HG03025 (cell line): ENCODE measurements at regions not wholly inside any gene's neighbourhood (a gene's known extent, or its start where the extent isn't known, plus 50 kb on each side); places are given as distances from the start of the nearest gene placed in this dataset.

Experiments
- ATAC-seq: cut with Tn5 transposase; IDR thresholded peaks from one replicate; pipeline ENCODE4 v1.9.1; 2021; ENCODE audit warnings: mild to moderate bottlenecking, moderate library complexity; ENCODE audit not compliant: unreplicated experiment, low FRiP score

DNA sequence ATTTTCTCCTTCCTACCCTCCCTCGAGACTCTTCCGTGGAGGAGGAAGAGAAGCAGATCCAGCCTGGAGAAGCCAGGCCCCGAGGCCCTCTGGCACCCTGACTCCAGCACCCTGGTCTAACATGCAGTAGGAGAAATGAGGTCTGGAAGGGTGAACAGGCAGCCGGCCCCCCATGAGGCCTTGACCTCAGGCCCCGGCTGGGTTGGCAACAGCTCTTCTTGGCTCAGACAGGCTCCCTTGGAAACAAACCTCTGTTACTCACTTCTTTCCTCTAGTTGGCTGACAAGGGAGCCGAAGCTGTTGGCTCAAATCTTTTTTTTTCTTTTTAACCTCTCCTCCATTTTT lies 73.4 kb downstream of the CPN2 start:
- no peak for ATAC-seq

DNA sequence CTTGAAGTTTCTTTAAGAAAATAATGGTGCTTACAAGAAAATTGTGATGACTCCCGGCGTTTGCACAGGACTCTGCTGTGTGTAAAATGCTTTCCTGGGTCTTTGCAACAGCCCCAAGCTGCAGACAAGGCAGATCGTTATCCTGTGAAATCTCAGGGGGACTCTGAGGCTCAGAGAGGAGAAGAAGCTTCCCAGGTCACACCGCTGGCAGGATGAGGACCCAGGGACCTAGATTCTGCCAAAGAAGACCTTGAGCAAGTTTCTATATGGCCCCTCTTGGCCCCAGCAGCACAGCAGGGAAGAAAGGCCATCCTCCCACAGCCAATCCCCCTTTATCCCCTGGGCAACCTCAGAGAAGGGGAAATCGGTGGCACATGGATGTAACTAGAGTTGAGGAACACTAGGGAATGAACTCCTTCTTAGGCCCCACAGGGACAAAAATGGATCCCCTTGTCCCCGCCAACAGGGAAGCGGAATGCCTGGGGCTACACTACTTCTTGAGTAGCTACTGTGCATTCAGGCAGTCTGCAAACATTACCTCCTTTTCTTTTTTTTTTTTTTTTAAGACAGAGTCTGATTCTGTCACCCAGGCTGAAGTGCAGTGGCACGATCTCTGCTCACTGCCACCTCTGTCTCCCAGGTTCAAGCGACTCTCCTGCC lies 72.8 kb downstream of the CPN2 start:
- no peak for ATAC-seq

DNA sequence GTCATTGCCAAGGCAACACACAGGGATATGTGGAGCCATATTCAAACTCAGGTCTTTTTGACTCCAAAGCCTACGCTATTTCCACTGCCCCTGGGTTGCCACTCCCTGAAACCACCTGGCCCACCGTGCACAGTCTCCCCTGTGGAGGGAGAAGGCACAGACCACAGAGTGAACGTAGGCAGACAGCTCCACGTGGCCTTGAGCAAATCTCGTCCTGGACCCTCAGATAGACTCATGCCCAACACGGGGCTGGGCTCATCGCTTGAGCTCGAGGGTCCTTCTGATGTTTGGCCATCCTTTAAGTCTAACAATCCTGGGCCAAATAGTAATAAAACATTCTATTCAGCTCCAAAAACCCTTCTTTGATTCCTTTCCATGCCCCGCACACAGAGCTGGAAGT lies 72.0 kb downstream of the CPN2 start:
- no peak for ATAC-seq

- ATAC-seq = no peak
Observed at GRCh38 chr3:194279701-194280360, 71.3 kb downstream of the CPN2 start.

GRCh38 chr3:194280777-194281176 lies 70.4 kb downstream of the CPN2 start:
- ATAC-seq = no peak

DNA sequence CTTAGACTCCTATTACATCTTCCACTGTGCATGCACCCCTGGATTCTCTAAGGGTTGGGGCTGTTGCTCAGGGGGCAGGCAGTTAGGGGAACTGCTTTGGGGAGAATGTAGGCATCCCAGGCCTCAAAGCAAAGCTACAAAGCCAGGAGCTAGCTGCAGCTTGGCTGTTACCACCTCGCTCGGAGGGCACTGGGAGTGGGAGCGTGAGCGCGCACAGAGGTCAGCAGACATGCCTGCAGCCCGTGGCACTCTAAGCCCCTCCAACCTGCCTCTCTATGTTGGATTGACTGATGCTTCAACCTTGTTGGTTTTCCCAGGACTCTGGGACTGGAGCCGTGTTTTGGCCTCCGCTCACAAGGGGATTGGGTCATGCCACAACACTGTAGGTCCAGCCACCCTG lies 69.8 kb downstream of the CPN2 start:
- no peak for ATAC-seq

GRCh38 chr3:194281766-194282165 lies 69.4 kb downstream of the CPN2 start:
- no peak for ATAC-seq

DNA sequence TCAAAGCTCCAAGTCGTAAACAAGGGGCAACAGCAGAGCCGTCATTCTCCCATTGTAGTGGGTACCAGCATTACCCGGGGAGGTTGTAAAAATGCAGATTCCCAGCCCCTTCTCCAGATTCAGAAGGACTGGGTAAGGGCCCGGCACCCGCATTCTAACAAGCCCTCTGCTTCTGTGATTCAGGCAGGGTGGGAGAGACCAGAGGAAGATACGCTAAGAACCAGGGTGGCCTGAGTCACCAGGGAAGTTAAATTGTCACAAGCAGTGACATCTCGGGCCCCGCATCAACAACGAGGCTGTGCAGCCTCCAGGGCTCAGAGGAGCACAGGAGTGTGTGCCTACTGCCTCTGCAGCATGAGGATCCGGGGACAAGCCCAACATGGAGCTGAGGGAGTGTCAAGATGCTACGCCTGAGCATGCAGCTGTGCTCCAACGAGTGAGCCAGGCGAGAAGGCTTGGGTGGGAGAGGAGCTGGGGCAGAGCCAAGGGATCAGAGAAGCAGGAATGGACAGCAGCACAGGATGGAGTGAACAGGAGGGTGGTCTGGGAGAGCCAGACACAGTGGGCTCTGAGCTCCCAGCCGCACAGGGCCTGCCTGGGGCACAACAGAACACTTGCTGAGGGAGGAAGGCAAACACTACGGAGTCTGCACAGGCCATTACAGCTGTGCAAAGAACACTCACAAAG lies 68.5 kb downstream of the CPN2 start:
- no peak for ATAC-seq

DNA sequence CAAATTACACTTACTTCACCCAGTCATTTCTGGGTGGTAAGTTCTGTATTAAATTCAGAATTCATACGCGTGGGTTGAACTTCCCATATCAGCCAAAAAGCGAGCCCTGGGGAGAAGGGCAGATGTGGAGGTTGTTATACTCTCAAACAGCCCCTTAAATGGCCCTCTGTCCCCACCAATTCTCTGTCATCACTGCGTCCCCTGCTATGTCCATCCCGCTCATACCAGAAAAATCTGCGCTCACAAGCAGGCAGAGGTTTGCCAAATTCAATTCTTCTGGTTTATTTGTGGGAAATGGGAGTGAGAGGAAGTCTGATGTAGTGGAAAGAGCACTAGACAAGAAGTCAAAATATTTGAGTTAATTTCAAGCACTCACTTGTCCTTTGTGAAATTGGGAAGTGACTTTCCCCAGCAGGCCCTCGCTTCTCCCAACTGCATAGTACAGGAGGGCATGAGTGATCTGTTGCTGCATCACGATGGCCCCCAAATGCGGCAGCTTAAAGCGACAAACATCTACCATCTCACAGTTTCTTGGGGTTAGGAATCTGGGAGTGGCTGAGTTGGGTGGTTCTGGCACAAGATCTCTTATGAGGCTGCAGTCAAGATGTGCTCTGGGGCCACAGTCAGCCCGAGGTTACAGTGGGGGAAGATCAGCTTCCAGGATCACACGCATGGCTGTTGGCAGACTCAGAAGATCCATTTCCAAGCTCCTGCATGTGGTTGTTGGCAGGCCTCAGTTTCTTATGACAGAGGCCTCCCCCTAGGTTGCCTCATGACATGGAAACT lies 67.7 kb downstream of the CPN2 start:
- no peak for ATAC-seq

DNA sequence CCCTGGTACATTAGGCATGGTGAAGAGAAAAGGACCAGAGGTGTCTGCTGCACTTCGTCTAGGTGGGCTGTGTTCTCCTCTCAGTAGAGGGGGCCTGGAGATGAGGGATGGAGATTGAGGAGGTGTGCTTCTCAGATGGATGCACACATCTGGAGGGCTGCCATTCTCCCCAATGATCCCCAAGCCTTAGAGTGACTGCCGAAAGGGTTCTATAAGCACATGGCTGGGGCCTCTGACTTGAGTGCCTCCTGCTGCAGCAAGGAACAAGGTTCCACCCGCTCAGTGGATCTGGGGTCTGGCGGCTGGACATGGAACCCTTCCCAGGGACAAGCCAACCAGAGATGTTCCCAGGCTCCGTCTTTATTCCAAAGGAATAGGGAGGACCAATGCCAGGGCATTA lies 66.8 kb downstream of the CPN2 start:
- ATAC-seq = no peak

DNA sequence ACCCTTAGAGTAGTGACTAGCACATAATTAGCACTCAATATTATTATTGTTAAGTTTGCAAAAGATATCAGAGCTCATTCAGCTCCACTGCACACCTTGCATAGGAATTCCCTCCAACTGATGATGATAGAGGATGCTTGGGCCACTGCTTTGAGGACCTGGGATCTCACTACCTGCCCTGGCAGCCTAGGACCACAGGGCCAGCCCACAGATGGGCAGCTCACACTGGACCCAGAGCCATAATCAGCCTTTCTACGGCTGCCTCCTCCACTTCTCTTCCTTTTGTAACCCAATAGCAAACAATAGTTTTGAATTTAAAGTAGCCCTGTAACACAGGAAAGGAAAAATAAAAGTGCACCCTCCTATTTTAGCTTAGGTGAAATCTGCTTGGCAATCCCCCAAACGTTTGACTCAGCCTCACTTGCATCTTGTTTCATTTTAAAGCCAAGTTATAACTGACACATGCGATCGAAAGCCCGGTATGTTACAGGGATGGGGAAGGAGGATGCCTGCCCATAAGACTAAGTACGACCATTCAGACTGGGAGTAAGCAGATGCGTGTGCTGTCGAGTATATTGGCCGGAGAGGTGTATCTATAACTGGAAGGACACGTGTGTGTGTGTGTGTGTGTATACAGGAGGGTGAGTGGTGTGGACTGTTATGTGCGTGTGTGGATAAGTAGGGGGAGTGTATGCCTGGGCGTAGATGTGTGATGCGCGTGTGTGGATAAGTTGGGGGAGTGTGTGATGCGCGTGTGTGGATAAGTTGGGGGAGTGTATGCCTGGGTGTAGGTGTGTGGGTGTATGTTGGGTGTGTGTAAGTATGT lies 65.9 kb downstream of the CPN2 start:
- no peak for ATAC-seq

DNA sequence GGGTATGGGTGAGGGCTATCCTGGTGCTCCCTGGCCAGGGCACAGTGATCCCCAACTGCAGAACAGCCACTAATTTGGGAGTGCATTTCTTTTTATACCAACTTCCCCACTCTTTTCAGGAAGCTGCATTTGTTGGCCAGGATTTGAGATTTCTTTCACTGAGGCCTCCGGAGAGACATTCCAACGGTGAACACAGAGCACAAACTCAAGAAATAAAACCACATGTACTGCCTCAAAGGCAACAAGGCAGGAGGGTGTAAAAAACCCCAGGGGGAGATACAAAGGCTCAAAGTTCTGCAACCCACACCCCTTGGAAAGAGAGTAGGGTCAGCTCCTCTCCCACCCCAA lies 65.3 kb downstream of the CPN2 start:
- no peak for ATAC-seq

GRCh38 chr3:194286375-194287146 lies 64.6 kb downstream of the CPN2 start:
- ATAC-seq = no peak

DNA sequence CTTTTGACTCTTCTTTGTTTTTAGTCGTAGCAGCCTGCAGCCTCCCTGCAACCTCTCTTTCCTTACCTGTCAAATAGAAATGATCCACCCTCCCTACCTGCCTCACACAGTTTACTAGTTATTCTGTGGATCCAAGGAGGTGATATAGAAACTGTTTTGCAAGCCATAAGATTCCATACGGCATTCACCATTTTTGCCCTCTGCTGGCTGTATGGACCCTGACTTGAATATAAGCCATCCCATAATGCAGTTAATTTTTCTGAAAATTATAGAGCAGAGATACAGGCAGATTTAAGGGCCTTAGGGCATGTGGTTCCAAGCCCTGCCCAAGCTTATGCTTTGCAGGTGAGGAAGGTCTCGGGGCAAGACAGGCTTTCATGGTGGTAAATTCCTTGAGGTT lies 63.8 kb downstream of the CPN2 start:
- ATAC-seq = no peak

GRCh38 chr3:194287977-194288706 lies 63.0 kb downstream of the CPN2 start:
- no peak for ATAC-seq
